ENCODE measurements at regions not wholly inside any gene's neighbourhood (a gene's known extent, or its start where the extent isn't known, plus 50 kb on each side); places are given as distances from the start of the nearest gene placed in this dataset.

- no peak for TF ChIP-seq ZNF274 (IDR thresholded peaks at IDR 0.05; ENCODE audit: low read depth, low read length)
- no peak overlapping the region for H3K4me3 ChIP-seq (ENCODE audit: low read length)
Observed at GRCh38 chr1:8267307-8267706, 50.6 kb upstream of the SLC45A1 start.

GRCh38 chr1:8266436-8267165 lies 51.3 kb upstream of the SLC45A1 start:
- H3K4me3 ChIP-seq (ENCODE audit: low read length) = no peak overlapping the region
- TF ChIP-seq ZNF274 (IDR thresholded peaks at IDR 0.05; ENCODE audit: low read depth, low read length) = no peak

GRCh38 chr1:8263791-8264190 lies 54.1 kb upstream of the SLC45A1 start:
- TF ChIP-seq ZNF274 (IDR thresholded peaks at IDR 0.05; ENCODE audit: low read depth, low read length) = no peak
- no peak overlapping the region for H3K4me3 ChIP-seq (ENCODE audit: low read length)

DNA sequence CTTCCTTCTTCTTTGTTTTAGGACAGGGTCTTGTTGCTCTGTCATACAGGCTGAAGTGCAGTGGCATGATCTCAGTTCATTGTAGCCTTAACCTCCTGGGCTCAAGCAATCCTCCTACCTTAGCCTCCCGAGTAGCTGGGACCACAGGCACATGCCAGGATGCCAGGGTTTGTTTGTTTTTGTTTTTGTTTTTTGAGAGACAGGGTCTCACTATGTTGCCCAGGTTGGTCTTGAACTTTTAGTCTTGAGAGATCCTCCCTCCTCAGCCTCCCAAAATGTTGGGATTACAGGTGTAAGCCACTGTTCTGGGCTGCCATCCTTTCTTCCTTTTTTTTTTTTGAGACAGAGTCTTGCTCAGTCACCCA lies 56.5 kb upstream of the SLC45A1 start:
- TF ChIP-seq ZNF274 (IDR thresholded peaks at IDR 0.05; ENCODE audit: low read depth, low read length) = no peak
- no peak overlapping the region for H3K4me3 ChIP-seq (ENCODE audit: low read length)

DNA sequence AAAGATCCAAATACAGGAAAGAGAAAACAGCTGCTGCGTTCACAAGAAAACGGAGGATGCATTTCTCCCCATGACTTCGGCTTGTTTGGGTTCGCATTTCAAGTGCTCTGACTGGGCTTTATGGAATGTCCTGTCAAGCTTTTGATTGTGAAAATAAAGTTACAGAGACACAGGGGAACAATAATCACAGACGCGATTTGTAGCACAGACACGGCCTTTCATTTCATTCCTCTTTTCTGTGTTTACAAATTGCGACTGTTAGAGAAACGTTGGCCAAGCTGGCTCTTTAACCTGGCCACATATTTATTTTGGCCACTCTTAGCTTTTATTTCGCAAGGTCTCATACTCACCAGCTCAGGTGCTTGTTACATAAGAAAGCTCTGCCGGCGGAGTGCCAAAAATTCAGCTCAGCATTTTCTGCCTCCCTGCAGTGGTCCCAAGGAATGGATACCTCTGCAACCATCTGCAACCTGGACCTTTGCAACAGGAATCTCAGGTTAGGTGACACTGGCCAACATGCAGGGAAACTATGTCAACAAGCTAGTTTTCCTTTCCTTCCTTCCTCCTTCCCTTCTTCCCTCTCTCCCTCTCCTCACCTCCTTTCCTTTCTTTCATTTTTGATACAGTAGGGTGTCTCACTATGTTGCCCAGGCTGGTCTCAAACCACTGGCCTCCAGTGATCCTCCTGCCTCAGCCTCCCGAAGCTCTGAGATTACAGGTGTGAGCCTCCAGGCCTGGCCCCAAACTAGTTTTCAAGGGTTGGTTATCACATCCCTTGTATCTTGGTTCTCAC lies 58.2 kb upstream of the SLC45A1 start:
- no peak for TF ChIP-seq ZNF274 (IDR thresholded peaks at IDR 0.05; ENCODE audit: low read depth, low read length)
- no peak overlapping the region for H3K4me3 ChIP-seq (ENCODE audit: low read length)

DNA sequence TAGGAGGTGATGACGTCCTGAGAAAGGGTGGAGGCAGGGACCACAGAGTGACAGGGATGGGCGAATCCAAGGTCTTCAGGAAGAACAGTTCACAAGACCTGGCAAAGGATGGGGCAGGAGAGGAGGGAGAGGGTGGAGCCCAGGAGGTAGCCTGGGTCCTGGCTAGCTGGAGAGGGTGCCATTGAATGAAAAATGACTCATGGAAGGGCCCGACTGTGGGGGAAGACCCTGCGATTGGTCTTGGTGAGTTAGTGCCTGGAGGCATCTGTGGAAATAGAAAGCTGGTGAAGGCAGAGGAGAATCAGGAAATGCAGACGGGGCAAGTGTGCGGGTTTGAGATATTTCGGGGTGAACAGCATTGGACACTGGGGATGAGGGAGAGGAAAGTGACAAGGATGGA lies 60.3 kb upstream of the SLC45A1 start:
- no peak overlapping the region for H3K4me3 ChIP-seq (ENCODE audit: low read length)

DNA sequence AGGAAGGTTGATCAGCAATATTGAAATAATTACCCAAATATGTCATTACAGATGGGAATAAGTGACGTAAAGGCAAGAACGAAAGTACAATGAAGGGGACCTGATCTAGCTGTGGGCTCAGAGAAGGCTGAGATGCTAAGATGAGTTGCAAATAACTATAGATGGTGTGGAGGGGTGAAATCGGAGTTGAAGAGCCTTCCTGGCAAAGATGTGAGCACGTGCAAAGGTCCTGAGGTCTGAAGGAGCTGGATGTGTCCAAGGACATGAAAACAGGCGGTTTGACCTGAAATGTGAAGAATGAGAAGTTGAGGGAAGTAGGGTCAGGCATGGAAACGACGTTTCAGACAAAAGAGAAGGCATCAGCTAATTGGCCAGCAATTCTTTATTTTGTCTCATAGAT lies 61.6 kb upstream of the SLC45A1 start:
- H3K4me3 ChIP-seq (ENCODE audit: low read length) = no peak overlapping the region
- no peak for TF ChIP-seq ZNF274 (IDR thresholded peaks at IDR 0.05; ENCODE audit: low read depth, low read length)

More for the DNA sequence above, 60.3 kb upstream of the SLC45A1 start:
- TF ChIP-seq ZNF274 (IDR thresholded peaks at IDR 0.05; ENCODE audit: low read depth, low read length) = no peak

- TF ChIP-seq ZNF274 (IDR thresholded peaks at IDR 0.05; ENCODE audit: low read depth, low read length) = no peak
- no peak overlapping the region for H3K4me3 ChIP-seq (ENCODE audit: low read length)
Observed at GRCh38 chr1:8255712-8256111, 62.2 kb upstream of the SLC45A1 start.

DNA sequence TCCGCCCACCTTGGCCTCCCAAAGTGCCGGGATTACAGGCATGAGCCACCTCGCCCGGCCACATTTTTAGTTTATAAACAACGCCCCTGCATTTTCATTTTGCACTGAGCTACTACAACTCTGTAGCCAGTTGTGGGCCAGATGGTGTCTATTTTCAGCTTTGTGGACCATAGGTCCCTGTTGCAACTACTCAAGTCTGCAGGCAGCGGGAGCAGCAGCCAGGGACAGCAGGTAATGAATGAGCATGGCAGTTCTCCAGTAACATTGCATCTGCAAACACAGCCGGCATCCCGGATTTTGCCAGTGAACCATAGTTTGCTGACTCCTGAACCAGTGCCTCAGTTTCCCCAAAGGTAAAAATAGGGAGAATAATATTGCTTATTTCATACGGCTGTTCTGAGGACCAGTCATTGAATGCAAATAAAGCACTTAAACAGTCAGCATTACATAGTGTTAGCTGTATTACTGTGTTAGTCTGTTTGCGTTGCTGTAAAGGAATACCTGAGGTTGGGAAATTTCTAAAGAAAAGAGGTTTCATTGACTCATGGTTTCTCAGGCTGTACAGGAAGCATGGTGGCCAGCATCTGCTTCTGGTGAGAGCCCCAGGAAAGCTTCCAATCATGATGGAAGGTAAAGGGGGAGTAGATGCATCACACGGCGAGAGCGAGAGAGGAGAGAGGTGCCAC lies 65.5 kb upstream of the SLC45A1 start:
- TF ChIP-seq ZNF274 (IDR thresholded peaks at IDR 0.05; ENCODE audit: low read depth, low read length) = no peak
- no peak overlapping the region for H3K4me3 ChIP-seq (ENCODE audit: low read length)

- TF ChIP-seq ZNF274 (IDR thresholded peaks at IDR 0.05; ENCODE audit: low read depth, low read length) = no peak
- no peak overlapping the region for H3K4me3 ChIP-seq (ENCODE audit: low read length)
Observed at GRCh38 chr1:8251635-8252034, 66.3 kb upstream of the SLC45A1 start.

GRCh38 chr1:8249838-8250237 lies 68.1 kb upstream of the SLC45A1 start:
- no peak overlapping the region for H3K4me3 ChIP-seq (ENCODE audit: low read length)

DNA sequence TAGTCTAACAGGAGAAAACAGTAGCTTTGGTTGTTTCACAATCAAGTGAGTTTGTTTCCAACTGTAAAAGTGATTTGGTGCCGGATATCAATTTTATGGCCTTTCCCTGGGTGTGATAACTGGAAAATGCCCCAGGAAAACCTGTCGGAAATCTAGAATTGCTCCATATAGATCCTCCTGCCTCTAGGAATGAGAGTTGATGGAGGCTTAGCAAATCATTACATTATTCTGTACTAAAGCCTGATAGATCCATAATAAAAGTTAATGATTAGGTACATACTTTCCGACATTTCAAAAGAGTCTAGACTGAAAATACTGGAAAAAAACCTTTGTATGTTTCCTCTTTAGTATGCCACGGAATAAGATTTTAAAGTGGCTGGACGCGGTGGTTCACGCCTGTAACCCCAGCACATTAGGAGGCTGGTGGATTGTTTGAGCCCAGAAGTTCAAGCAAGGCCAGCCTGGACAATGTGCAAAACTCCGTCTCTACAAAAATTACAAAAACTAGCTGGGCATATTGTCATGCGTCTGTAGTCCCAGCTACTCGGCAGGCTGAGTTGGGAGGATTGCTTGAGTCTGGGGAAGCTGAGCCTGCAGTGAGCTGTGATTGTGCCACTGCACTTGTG lies 70.0 kb upstream of the SLC45A1 start:
- H3K4me3 ChIP-seq (ENCODE audit: low read length) = no peak overlapping the region
- no peak for TF ChIP-seq ZNF274 (IDR thresholded peaks at IDR 0.05; ENCODE audit: low read depth, low read length)

More at GRCh38 chr1:8249838-8250237, 68.1 kb upstream of the SLC45A1 start:
- no peak for TF ChIP-seq ZNF274 (IDR thresholded peaks at IDR 0.05; ENCODE audit: low read depth, low read length)

DNA sequence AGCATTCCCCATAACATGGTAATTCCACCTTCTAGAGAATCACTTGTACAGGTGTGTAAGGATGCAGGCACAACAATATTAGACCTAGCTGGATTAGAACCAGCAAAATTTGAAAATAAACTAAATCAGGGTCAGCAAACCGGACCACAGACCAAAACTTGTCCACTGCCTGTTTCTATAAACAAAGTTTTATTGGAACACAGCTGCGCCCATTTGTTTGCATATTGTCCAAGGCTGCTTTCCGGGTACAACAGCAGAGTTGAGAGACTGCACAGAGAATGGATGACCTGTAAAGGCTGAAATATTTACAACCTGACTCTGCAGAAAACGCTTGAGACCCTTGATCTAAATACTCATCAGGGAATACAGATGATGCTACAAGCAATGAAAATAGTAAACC lies 73.6 kb upstream of the SLC45A1 start:
- H3K4me3 ChIP-seq (ENCODE audit: low read length) = no peak overlapping the region
- no peak for TF ChIP-seq ZNF274 (IDR thresholded peaks at IDR 0.05; ENCODE audit: low read depth, low read length)

- no peak overlapping the region for H3K4me3 ChIP-seq (ENCODE audit: low read length)
- TF ChIP-seq ZNF274 (IDR thresholded peaks at IDR 0.05; ENCODE audit: low read depth, low read length) = no peak
Observed at GRCh38 chr1:8242498-8242897, 75.4 kb upstream of the SLC45A1 start.

Measured in GM08714 (cell line).